Loucy (cell line): ENCODE measurements at regions not wholly inside any gene's neighbourhood (a gene's known extent, or its start where the extent isn't known, plus 50 kb on each side); places are given as distances from the start of the nearest gene placed in this dataset.

Experiments
- H2AFZ ChIP-seq: fragments of 200-600 bp; sonication (generic); 2 replicates; pipeline ENCODE4 v1.6.0; 2016; ENCODE audit warnings: antibody characterized with exemption, mild to moderate bottlenecking, low read length, moderate library complexity
- H3F3A ChIP-seq: fragments of 200-600 bp; 2 replicates; pipeline ENCODE4 v1.6.0; 2016; ENCODE audit warnings: antibody characterized with exemption, low read depth, mild to moderate bottlenecking
- H3K27me3 ChIP-seq: fragments of 200-600 bp; sonication (generic); 2 replicates; pipeline ENCODE4 v1.6.1; 2014; ENCODE audit warnings: low read length, mild to moderate bottlenecking; ENCODE audit not compliant: insufficient read depth, poor library complexity, severe bottlenecking
- H3K36me3 ChIP-seq: fragments of 200-600 bp; sonication (generic); 2 replicates; pipeline ENCODE4 v1.6.1; 2016; ENCODE audit warnings: low read length; ENCODE audit not compliant: insufficient read depth
- H3K4me1 ChIP-seq: fragments of 200-600 bp; sonication (generic); 2 replicates; pipeline ENCODE4 v1.5.1; 2014; ENCODE audit warnings: low read length, mild to moderate bottlenecking; ENCODE audit not compliant: insufficient read depth, poor library complexity, severe bottlenecking
- H3K4me2 ChIP-seq: fragments of 200-600 bp; sonication (generic); 2 replicates; pipeline ENCODE4 v1.6.0; 2014; ENCODE audit warnings: antibody characterized with exemption, low read length, low read depth, mild to moderate bottlenecking; ENCODE audit not compliant: poor library complexity, severe bottlenecking
- H3K4me3 ChIP-seq: fragments of 200-600 bp; sonication (generic); 2 replicates; pipeline ENCODE4 v1.5.1; 2014; ENCODE audit warnings: low read length, mild to moderate bottlenecking, mixed read lengths; ENCODE audit not compliant: poor library complexity, severe bottlenecking
- H3K79me2 ChIP-seq: fragments of 200-600 bp; sonication (generic); 2 replicates; pipeline ENCODE4 v1.6.1; 2014; ENCODE audit warnings: low read length; ENCODE audit not compliant: insufficient read depth
- H3K9ac ChIP-seq: fragments of 200-600 bp; sonication (generic); 2 replicates; pipeline ENCODE4 v1.6.0; 2014; ENCODE audit warnings: mild to moderate bottlenecking, low read depth, low read length, moderate library complexity; ENCODE audit not compliant: poor library complexity, severe bottlenecking
- H3K9me2 ChIP-seq: fragments of 200-600 bp; sonication (generic); replicated peaks from 2 replicates; pipeline ENCODE4 v1.6.1; 2016; ENCODE audit warnings: low read depth, low read length, mixed read lengths
- H3K9me3 ChIP-seq: fragments of 200-600 bp; sonication (generic); 2 replicates; pipeline ENCODE4 v1.6.1; 2014; ENCODE audit warnings: mild to moderate bottlenecking, antibody characterized with exemption, low read length, low read depth; ENCODE audit not compliant: insufficient read depth
- H4K20me1 ChIP-seq: fragments of 200-600 bp; sonication (generic); 2 replicates; pipeline ENCODE4 v1.6.0; 2014; ENCODE audit warnings: antibody characterized with exemption, low read length, mild to moderate bottlenecking; ENCODE audit not compliant: insufficient read depth, poor library complexity, severe bottlenecking
- CTCF ChIP-seq: fragments of 200-600 bp; sonication (generic); conservative IDR thresholded peaks from 2 replicates; pipeline ENCODE4 v1.5.1; 2014; ENCODE audit warnings: mild to moderate bottlenecking, antibody characterized with exemption, low read length
- EZH2phosphoT487 ChIP-seq: fragments of 200-600 bp; IDR thresholded peaks from 2 replicates; pipeline ENCODE4 v1.6.1; 2018; ENCODE audit warnings: antibody characterized with exemption, mild to moderate bottlenecking, moderate library complexity, borderline replicate concordance

- Histone ChIP-seq H3K79me2 (no peaks in the 10 kb centered on the region), H3K9me3 (no peaks in the 10 kb centered on the region), H3K9ac (peak overlapping the region; percentile 39), H3K4me3 (peak overlapping the region; percentile 48), H3F3A (peaks cover 9% of the 10 kb centered on the region), H3K36me3 (no peaks in the 10 kb centered on the region), H3K4me1 (peaks cover 26% of the 10 kb centered on the region), H3K4me2 (peak overlapping the region; percentile 71), H3K9me2 (no peaks in the 10 kb centered on the region), H3K27me3 (no peaks in the 10 kb centered on the region), H2AFZ (no peak overlapping the region), H4K20me1 (no peaks in the 10 kb centered on the region)
- TF ChIP-seq EZH2phosphoT487 (no peak), CTCF (no peak)
These were observed 465.4 kb downstream of the TMA16 start for GRCh38 chr4:163959932-163960331.

- no peaks in the 10 kb centered on the region for H4K20me1 ChIP-seq
- TF ChIP-seq EZH2phosphoT487 (no peak), CTCF (no peak)
- H3K27me3 ChIP-seq: no peaks in the 10 kb centered on the region
- H2AFZ ChIP-seq: 0 out of 2 replicates have a peak overlapping the region, but pooled peaks have one; percentile 12
- H3K9me2 ChIP-seq: no peaks in the 10 kb centered on the region
- H3K9me3 ChIP-seq: no peaks in the 10 kb centered on the region
- H3K4me3 ChIP-seq: no peak overlapping the region
- H3K79me2 ChIP-seq: no peaks in the 10 kb centered on the region
- H3F3A ChIP-seq: no peaks in the 10 kb centered on the region
- no peak overlapping the region for H3K9ac ChIP-seq
- H3K36me3 ChIP-seq: no peaks in the 10 kb centered on the region
- H3K4me2 ChIP-seq: no peak overlapping the region
- H3K4me1 ChIP-seq: no peaks in the 10 kb centered on the region
These were observed 472.1 kb downstream of the TMA16 start for GRCh38 chr4:163966612-163967011.

GRCh38 chr4:163967263-163967662 lies 472.8 kb downstream of the TMA16 start:
- no peaks in the 10 kb centered on the region for H3K79me2 ChIP-seq

More at GRCh38 chr4:163967263-163967662, 472.8 kb downstream of the TMA16 start:
- Histone ChIP-seq H3K27me3 (no peaks in the 10 kb centered on the region), H3K36me3 (no peaks in the 10 kb centered on the region), H3K9me2 (no peaks in the 10 kb centered on the region), H4K20me1 (no peaks in the 10 kb centered on the region), H3F3A (no peaks in the 10 kb centered on the region), H3K9ac (no peak overlapping the region), H3K9me3 (no peaks in the 10 kb centered on the region), H2AFZ (no peak overlapping the region), H3K4me2 (no peak overlapping the region), H3K4me3 (no peak overlapping the region), H3K4me1 (no peaks in the 10 kb centered on the region)
- TF ChIP-seq EZH2phosphoT487 (no peak), CTCF (no peak)
